HCT116 (cell line): ENCODE measurements at regions not wholly inside any gene's neighbourhood (a gene's known extent, or its start where the extent isn't known, plus 50 kb on each side); places are given as distances from the start of the nearest gene placed in this dataset.
"Not testable (repeated sequence)": the region's sequence is repeated elsewhere in the genome, so short reads cannot be mapped to it uniquely, and the experiment has no call there.

Experiments
- CBX3 ChIP-seq: IDR thresholded peaks from 2 replicates; pipeline ENCODE4 v1.6.1; 2012; ENCODE audit warnings: low read depth
- TF ChIP-seq, protein P1 (sequence below): IDR thresholded peaks from 2 replicates; pipeline ENCODE4 v1.6.1; 2012
- TF ChIP-seq, protein P2 (sequence below), 3 experiments: fragments of 200-600 bp in 1 of 3; sonication (generic) in 1 of 3; IDR thresholded peaks in 2 of 3; conservative IDR thresholded peaks in 1 of 3; 2 replicates each; pipeline ENCODE4 v1.5.1; 2012 to 2017; ENCODE audit warnings: low read depth in 2 of 3, low read length in 2 of 3, antibody characterized with exemption in 1 of 3, borderline replicate concordance in 1 of 3, control low read depth in 1 of 3, mild to moderate bottlenecking in 1 of 3, mixed read lengths in 1 of 3, mixed run types in 1 of 3, moderate library complexity in 1 of 3; ENCODE audit not compliant: insufficient read depth in 1 of 3

DNA sequence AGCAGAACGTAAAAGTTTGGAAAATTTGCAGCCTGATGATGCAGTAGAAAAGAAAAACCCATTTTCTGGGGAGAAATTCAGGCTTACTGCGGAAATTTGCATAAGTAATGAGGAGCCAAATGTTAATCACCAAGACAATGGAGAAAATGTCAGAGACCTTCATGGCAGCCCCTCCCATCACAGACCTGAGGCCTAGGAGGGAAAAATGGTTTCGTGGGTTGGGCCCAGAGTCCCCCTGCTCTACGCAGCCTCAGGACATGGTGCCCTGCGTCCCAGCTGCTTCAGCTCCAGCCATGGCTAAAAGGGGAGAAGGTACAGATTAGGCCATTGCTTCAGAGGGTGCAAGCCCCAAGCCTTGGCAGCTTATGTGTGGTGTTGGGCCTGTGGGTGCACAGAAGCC lies 255.1 kb upstream of the DIPK2B start:
- TF ChIP-seq, protein P1, sequence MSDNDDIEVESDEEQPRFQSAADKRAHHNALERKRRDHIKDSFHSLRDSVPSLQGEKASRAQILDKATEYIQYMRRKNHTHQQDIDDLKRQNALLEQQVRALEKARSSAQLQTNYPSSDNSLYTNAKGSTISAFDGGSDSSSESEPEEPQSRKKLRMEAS: not testable (repeated sequence)
- not testable (repeated sequence) for TF ChIP-seq CBX3
- TF ChIP-seq, protein P2, sequence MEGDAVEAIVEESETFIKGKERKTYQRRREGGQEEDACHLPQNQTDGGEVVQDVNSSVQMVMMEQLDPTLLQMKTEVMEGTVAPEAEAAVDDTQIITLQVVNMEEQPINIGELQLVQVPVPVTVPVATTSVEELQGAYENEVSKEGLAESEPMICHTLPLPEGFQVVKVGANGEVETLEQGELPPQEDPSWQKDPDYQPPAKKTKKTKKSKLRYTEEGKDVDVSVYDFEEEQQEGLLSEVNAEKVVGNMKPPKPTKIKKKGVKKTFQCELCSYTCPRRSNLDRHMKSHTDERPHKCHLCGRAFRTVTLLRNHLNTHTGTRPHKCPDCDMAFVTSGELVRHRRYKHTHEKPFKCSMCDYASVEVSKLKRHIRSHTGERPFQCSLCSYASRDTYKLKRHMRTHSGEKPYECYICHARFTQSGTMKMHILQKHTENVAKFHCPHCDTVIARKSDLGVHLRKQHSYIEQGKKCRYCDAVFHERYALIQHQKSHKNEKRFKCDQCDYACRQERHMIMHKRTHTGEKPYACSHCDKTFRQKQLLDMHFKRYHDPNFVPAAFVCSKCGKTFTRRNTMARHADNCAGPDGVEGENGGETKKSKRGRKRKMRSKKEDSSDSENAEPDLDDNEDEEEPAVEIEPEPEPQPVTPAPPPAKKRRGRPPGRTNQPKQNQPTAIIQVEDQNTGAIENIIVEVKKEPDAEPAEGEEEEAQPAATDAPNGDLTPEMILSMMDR (IDR thresholded peaks at IDR 0.05 in 2 of 3, conservative IDR thresholded peaks at IDR 0.05 in 1 of 3; ENCODE audit: borderline replicate concordance in 1 of 3, insufficient read depth in 1 of 3, low read depth in 2 of 3, low read length in 2 of 3): not testable (repeated sequence)
